ENCODE measurements at regions not wholly inside any gene's neighbourhood (a gene's known extent, or its start where the extent isn't known, plus 50 kb on each side); places are given as distances from the start of the nearest gene placed in this dataset.
"Not testable (repeated sequence)": the region's sequence is repeated elsewhere in the genome, so short reads cannot be mapped to it uniquely, and the experiment has no call there.

DNA sequence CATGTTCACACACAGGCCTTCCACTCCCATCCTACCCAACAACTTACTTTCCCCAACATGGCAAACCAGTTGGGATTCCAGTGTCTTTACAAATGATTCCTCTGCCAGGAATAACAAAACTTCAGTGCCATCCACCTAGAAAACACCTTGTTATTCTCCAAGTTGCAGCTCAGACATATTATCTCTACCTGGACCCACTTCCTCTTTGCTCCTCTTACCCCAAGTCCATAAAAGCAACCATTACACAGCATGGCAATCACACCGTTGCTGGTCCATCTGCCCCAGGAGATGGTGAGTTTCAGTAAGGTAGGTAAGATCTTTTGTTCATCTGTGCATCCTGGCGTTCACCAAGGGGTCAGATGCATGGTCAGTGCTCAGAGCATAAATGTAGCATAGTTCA is 66.0 kb upstream of the CSF1 start:
- DNase-seq: no peak
- Histone ChIP-seq H3K27ac (no peak overlapping the region), H3K4me1 (peaks cover 0 to 6% (median 0%) of the 10 kb centered on the region in 4 donors), H3K27me3 (no peaks in the 10 kb centered on the region), H3K36me3 (no peaks in the 10 kb centered on the region), H3K9me3 (no peaks in the 10 kb centered on the region), H3K4me3 (no peak overlapping the region)
- no peak for TF ChIP-seq POLR2AphosphoS5 (IDR thresholded peaks at IDR 0.05)
- TF ChIP-seq POLR2A (IDR thresholded peaks at IDR 0.05): no peak
- no peak for TF ChIP-seq EP300 (IDR thresholded peaks at IDR 0.05)
- TF ChIP-seq, protein P1, sequence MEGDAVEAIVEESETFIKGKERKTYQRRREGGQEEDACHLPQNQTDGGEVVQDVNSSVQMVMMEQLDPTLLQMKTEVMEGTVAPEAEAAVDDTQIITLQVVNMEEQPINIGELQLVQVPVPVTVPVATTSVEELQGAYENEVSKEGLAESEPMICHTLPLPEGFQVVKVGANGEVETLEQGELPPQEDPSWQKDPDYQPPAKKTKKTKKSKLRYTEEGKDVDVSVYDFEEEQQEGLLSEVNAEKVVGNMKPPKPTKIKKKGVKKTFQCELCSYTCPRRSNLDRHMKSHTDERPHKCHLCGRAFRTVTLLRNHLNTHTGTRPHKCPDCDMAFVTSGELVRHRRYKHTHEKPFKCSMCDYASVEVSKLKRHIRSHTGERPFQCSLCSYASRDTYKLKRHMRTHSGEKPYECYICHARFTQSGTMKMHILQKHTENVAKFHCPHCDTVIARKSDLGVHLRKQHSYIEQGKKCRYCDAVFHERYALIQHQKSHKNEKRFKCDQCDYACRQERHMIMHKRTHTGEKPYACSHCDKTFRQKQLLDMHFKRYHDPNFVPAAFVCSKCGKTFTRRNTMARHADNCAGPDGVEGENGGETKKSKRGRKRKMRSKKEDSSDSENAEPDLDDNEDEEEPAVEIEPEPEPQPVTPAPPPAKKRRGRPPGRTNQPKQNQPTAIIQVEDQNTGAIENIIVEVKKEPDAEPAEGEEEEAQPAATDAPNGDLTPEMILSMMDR (IDR thresholded peaks at IDR 0.05): no peak
- 82 to 96% (median 87%) methylated on average over 2 of the region's 2 CpGs for WGBS, 5 donors
- intact Hi-C loops (cut with DNase I; ENCODE audit: low total_unique reads): no loop called here

GRCh38 chr1:109840011-109840629 is 70.5 kb upstream of the CSF1 start:
- WGBS, 5 donors: 59 to 79% (median 67%) methylated on average over 5 of the region's 5 CpGs
- Histone ChIP-seq H3K36me3 (no peaks in the 10 kb centered on the region), H3K4me3 (no peak overlapping the region), H3K4me1 (no peaks in the 10 kb centered on the region), H3K9me3 (peaks cover 0 to 8% (median 0%) of the 10 kb centered on the region in 4 donors), H3K27ac (no peak overlapping the region), H3K27me3 (no peaks in the 10 kb centered on the region)
- no peak for TF ChIP-seq POLR2A (IDR thresholded peaks at IDR 0.05)
- TF ChIP-seq, protein P1 (IDR thresholded peaks at IDR 0.05): no peak
- TF ChIP-seq POLR2AphosphoS5 (IDR thresholded peaks at IDR 0.05): no peak
- no peak for TF ChIP-seq EP300 (IDR thresholded peaks at IDR 0.05)
- intact Hi-C loops (cut with DNase I; ENCODE audit: low total_unique reads): no loop called here
- no peak for DNase-seq

DNA sequence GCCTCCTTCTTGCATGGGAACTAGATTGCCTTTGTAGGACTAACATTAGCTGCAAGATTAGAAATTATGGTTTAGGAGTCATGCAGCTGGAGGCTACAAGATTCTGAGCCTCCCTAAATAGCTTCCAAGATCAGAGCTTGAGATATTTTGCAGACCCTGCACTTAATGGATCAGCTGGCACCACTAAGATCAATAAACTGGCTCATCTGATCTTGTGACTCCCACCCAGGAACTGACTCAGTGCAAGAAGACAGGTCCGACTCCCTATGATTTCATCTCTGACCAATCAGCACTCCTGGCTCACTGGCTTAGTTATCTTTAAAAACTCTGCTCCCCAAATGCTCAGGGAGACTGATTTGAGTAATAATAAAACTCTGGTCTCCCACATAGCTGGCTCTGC is 71.4 kb upstream of the CSF1 start:
- H3K27me3 ChIP-seq, DNase-seq: not testable (repeated sequence)
- 64 to 79% (median 73%) methylated on average over 1 of the region's 1 CpG for WGBS, 5 donors

DNA sequence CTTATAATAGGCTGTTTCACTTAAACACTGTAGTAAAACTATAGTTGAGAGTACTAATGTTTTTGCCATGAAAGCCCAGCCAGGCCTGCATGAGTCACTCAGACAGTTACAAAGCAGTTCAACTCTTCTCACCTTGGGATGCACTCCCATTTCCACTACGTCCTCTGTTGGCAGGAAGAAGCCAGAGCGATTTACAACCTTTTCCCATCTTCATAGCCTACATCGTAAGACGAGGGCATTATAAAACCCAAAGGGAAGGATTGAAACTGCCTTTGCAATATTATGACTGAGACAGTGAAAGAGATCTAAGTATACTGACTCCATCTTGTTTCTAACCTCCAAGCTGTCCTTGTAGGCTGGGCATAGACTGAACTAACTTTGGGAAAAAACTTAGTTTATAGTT is 71.8 kb upstream of the CSF1 start:
- TF ChIP-seq, protein P1 (IDR thresholded peaks at IDR 0.05): no peak
- TF ChIP-seq POLR2A (IDR thresholded peaks at IDR 0.05) (no peak), POLR2AphosphoS5 (IDR thresholded peaks at IDR 0.05) (no peak), EP300 (IDR thresholded peaks at IDR 0.05) (no peak)
- no peak overlapping the region for H3K4me3 ChIP-seq
- no peak for DNase-seq
- H3K27me3 ChIP-seq: no peaks in the 10 kb centered on the region
- intact Hi-C loops (cut with DNase I; ENCODE audit: low total_unique reads): no loop called here
- WGBS, 5 donors: 73 to 88% (median 77%) methylated on average over 4 of the region's 4 CpGs
- H3K36me3 ChIP-seq: no peaks in the 10 kb centered on the region
- no peaks in the 10 kb centered on the region for H3K4me1 ChIP-seq
- H3K27ac ChIP-seq: no peak overlapping the region
- H3K9me3 ChIP-seq: peaks cover 0 to 8% (median 0%) of the 10 kb centered on the region in 4 donors

More for the DNA sequence above, 71.4 kb upstream of the CSF1 start:
- intact Hi-C loops (cut with DNase I; ENCODE audit: low total_unique reads); H3K4me1 ChIP-seq; H3K27ac ChIP-seq; H3K9me3 ChIP-seq; H3K36me3 ChIP-seq; H3K4me3 ChIP-seq: not testable (repeated sequence)

DNA sequence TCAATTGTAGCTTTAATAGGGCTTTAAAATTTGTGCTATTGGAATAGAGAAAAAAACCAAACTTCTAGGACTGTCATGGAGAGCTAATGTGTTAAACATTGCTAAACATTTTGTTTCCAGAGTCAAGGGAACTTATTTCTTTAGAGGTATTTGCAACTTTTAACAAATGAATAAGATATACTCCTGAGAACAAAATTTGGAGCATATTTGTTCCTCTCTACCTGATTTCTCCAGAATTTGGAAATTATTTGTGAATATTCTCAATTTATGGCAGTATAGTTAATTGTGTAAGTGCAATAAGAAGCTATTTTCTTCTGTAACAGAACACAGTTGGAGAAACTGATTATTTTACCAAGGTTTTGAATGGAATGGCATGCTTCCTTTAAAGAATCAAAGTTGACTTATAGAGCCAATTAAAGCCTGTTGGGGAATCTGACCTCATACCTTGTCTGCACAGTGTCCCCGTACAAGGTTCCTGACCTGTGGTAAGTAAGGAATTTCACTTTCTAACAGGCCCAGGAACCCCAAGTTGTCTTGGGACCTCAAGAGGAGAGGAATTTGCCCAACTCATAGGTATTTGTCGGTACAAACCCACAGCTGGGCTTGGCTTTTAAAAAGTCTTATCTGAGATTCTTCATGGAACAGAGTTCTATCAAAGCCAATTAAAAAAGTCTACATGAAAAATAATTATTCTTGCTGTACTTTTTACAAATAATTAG is 72.6 kb upstream of the CSF1 start:
- H3K27me3 ChIP-seq: no peaks in the 10 kb centered on the region
- no peak overlapping the region for H3K4me3 ChIP-seq
- no peaks in the 10 kb centered on the region for H3K4me1 ChIP-seq
- intact Hi-C loops (cut with DNase I; ENCODE audit: low total_unique reads): no loop called here
- no peaks in the 10 kb centered on the region for H3K36me3 ChIP-seq
- DNase-seq: no peak
- H3K9me3 ChIP-seq: peaks cover 0 to 8% (median 0%) of the 10 kb centered on the region in 4 donors
- H3K27ac ChIP-seq: no peak overlapping the region
- WGBS, 5 donors: 87 to 94% (median 92%) methylated on average over 2 of the region's 2 CpGs
- TF ChIP-seq, protein P1 (IDR thresholded peaks at IDR 0.05): no peak
- TF ChIP-seq POLR2AphosphoS5 (IDR thresholded peaks at IDR 0.05) (no peak), EP300 (IDR thresholded peaks at IDR 0.05) (no peak), POLR2A (IDR thresholded peaks at IDR 0.05) (no peak)

GRCh38 chr1:109835645-109836044 is 71.9 kb upstream of the EPS8L3 start:
- H3K9me3 ChIP-seq; H3K4me1 ChIP-seq; H3K27me3 ChIP-seq; H3K27ac ChIP-seq; DNase-seq; H3K36me3 ChIP-seq; H3K4me3 ChIP-seq; intact Hi-C loops (cut with DNase I; ENCODE audit: low total_unique reads): not testable (repeated sequence)
- 88 to 92% (median 88%) methylated on average over 6 of the region's 6 CpGs for WGBS, 5 donors

Measured in stomach (tissue), 8 donors.